GM21737 (cell line): ENCODE measurements at regions not wholly inside any gene's neighbourhood (a gene's known extent, or its start where the extent isn't known, plus 50 kb on each side); places are given as distances from the start of the nearest gene placed in this dataset.
A peak's percentile ranks its signal among the peaks of the same experiment; 100 is the strongest.
"Not testable (repeated sequence)": the region's sequence is repeated elsewhere in the genome, so short reads cannot be mapped to it uniquely, and the experiment has no call there.

Experiments
- ATAC-seq: cut with Tn5 transposase; IDR thresholded peaks from one replicate; pipeline ENCODE4 v1.9.1; 2021; ENCODE audit warnings: mild to moderate bottlenecking, moderate library complexity; ENCODE audit not compliant: unreplicated experiment

DNA sequence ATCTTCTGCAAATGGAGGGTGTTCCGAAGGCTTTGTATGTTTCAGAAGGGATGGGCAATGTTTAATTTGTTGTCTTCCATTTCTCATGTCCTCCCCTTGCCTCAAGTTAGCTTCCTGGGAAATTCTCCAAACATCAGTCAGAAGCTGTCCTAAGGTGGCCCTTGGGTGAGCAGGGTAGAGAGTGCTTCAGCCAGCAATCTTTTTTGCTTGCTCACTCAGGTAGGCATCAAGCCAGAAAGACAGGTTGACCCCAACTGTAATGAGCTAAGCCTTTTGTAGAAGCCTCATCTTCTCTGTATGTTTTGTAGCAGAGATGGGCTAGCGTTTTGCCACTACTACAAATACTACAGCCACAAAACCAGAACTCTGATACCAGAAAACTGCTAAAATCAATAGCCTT lies 321.5 kb upstream of the FAM78B start:
- ATAC-seq, result no peak

DNA sequence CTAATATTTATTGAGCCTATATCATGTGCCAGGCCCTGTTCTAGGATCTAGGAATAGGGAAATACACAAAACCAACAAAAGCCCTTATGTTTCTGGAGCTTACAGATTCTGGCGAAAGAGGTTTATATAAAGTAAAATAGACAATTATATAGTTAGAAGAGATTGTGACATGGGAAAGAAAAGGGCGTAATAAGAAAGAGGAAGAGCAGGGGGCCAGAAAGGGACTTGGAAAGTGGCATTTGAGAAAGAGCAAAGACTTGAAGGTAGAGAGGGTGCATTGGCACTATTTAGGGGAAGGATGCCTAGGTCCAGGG lies 322.5 kb upstream of the FAM78B start:
- ATAC-seq, result no peak

DNA sequence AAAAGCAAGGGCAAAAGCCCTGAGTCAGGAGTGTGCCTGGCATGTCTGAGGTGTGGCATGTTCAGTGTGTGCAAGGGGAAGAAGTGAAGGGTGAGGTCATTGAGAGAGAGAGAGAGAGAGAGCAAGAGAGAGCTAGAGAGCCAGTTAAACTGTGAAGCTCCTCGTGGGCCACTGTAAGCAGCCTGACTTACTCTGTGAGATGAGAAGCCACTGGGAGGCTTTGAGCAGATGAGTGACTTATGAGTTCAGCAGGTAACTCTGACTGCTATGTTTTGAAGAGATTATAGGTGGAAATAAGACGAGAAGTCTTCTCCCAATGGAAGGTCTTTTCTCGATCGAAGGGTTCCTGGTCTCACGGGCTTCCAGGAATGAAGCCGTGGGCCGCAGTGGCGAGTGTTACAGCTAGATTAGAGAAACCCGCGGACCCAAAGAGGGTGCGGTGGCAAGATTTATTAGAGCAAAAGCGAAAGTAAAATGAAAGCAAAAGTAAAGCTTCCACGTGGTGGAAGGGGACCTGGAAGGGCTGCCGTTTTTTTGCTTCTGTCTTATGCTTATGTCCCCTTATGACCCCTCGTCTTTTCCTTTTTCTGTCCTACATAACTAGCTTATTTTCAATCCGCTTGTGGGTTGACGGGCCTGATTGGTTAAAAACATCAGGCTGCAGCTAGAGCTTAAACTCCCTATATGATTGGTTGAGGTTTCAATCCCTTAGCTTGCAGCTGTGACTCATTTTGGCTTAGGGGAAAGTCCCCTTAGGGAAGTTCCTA lies 323.1 kb upstream of the FAM78B start:
- peak; percentile 84 for ATAC-seq

DNA sequence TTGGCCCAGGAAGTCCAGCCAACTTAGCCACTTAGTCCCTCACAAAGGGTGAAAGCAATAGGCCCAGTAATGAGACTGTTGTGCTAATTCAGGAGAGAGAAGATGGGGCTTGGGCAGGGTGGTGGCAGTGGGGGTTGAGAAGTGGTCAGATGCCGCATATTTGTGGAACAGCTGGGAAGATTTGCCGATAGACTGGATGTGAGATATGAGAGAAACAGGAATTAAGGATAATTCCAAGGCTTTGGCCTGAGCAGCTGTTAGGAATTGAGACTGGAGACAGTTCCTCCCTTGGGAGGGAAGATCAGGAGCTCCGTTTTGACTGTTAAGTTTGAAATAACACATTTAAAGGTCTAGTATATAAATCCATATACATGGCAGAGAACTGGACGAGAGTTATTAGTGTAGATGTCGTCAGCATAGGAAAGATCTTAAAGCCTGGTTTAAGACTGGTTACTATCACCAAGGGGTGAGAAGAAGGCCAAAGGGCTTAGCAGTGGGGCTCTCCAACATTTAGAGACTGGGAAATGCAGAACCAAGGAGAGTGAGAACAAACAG lies 323.7 kb upstream of the FAM78B start:
- ATAC-seq, result no peak

DNA sequence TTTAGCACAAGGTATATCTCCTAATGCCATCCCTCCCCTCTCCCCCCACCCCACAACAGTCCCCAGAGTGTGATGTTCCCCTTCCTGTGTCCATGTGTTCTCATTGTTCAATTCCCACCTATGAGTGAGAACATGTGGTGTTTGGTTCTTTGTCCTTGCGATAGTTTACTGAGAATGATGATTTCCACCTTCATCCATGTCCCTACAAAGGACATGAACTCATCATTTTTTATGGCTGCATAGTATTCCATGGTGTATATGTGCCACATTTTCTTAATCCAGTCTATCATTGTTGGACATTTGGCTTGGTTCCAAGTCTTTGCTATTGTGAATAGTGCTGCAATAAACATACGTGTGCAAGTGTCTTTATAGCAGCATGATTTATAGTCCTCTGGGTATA lies 327.0 kb upstream of the FAM78B start:
- not testable (repeated sequence) for ATAC-seq

DNA sequence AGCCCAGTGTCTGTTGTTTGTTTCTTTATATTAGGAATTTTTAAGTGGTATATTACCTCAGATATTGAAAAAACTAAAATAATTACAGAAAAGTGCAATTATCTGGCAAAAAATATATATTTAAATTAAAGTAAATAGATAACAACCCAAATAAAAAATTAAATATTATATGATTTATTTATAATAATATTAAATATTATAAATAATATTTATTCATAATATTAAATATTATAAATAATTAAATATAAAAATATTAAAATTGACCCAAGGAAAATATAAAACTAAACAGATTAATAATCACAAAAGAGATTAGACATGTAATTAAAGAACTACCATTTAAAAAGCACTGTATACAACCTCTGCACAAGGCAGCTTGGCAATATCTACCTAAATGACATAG lies 331.9 kb upstream of the POGK start:
- no peak for ATAC-seq

DNA sequence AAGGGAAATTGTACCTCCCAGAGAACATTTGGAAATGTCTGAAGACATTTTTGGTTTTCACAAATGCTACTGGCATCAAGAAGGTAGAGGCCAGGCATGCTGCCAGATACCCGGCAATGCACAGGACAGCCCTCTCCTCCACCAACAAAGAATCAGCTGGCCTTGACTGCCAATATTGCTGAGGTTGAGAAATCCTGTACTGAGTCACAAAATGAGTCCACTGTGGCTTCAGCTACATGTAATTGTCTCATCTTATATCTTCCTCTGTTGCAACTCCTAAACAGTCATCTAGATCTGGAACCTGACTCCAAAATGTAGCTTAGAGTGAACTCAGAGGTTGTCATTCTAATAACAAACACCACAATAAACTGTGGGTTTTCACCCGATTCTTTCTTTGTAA lies 327.5 kb upstream of the POGK start:
- no peak for ATAC-seq

DNA sequence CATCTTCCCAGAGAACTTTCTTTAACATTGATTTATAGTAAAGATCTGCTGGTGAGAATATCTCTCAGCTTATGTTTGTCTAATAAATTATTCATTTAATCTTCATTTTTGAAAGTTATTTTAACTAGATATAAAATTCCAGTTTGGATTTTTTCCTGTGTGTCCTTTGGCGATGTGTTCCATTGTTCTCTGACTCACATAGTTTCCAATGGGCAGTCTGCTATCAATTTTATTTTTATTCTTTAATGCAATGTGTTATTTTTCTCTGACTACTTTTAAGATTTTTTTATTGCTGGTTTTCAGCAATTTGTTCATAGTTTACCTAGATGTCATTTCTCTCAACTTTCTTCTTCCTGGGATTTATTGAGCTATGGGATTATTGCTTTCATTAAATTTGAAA lies 325.2 kb upstream of the POGK start:
- no peak for ATAC-seq

DNA sequence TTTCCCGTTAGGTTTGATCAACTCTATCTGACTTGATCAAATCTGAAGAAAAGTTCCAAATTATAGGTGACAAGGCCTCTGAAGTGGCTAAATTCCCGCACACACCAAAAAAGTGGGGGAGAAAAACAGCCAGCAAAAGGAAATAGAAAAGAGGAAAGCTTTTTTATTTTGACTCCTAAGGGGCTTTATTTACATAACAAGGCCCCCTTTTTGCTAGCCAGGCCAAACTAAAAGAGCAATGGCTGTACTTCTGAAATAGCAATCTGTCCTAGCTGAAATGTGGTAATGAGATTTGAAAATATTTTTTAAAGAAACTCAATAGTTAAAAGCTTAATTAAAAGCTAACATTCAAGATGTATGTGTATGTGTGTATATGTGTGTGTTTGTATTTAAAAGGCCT lies 311.5 kb upstream of the POGK start:
- no peak for ATAC-seq

DNA sequence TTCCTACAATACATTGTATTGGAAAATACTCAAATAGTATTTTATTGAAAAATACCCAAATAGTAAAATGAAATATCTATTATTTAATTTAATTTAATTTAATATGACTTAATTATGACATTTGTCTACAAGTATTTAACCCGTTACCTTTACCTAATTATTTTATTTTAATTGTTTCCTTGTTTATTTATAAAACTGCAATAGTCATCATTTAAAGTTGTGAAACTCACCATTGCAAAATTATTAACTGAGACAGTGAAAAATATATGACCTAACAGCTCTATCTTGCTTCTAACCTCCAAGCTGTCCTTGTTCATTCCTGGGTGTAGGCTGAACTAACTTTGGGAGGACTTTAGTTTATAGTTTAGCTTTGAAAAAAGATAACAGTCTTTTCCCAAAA lies 300.6 kb upstream of the POGK start:
- ATAC-seq, result no peak

DNA sequence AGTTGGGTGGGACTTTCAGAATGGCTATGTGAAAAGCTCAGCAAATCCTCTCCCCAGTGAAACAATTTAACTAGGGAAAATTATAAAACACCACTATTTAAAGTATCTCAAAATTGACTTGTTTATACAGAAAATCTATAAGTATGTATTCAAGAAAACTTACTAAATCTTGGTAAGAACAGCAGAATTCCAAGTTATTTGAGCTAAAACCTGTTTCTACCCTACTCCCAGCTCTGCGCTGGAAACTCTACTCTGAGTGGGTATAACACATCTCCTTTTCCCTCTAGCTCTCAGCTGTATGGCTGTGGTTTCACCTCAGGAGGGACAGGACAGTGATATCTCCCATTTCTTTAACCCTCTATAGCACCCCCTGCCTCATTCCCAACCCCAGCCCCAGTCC lies 295.2 kb upstream of the POGK start:
- ATAC-seq, result no peak

DNA sequence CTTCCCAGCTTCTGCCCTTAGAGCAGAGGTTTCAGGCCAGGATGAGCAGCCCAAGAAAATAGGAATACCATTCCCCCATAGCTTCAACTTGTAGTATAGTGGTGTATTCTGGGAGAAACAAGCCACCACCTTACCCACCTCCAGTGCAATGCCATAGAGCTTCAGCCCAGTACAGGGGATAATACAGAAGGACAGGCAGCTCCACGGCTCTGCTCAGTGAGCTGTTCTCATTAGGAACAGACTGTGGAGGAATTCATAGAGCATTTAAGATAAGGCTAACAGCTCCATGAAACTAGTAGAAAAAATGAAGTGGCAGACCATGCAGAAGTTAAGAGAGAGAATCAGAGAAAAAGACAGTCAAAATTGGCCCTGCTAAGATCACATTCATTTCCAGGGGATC lies 294.7 kb upstream of the POGK start:
- no peak for ATAC-seq

DNA sequence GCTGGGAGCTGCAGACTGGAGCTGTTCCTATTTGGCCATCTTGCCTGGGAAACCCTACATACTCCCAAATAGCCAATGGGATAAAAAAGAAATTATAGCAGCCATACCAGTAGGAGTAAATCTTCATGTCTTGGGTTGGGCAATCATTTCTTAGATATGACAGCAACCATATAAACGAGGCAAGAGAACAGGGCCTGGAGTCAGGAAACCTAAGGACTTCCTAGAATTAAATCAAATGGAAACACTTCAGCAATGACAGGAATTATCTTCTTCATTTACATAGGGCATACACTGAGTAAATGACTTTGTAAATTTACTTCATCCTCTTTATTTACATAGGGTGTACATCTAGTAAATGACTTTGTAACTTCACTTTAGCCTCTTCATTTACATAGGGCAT lies 286.6 kb upstream of the POGK start:
- no peak for ATAC-seq

DNA sequence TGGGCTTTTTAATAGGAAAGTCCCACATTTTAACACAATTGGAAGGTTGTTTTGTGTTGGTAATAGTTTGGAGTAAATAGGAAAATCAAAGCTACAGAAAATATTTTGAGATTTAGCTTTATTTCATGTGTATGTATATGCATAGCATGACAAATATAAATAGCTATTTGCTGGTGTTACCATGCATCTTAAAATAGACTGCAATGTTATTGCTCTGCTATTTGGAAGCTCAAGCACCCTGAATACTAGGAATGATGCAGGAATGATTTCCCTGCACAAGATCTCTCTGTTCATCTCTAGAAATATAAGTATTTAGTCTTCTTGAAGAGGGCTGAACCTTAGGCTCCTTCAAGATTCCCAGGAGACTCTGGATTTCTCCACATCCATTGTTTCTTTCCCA lies 268.3 kb upstream of the POGK start:
- no peak for ATAC-seq

DNA sequence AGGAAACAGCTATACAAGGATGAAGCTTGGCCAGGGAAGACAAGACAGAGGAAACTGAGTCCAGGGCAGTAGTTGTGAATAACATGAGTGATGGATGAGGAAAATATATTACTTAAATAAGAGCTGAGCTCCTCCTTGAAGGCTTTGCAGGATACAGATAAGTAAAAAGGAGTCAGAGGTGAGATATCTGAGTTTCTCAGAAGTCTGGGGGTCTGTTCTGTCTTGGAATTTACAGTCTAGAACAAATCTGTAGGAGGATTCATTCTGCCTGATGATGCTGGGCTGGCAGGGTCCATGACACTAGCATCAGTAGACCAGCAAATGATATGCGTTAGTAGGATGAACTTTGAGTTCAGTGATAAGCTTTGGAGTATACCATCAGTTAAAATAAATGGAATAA lies 266.1 kb upstream of the POGK start:
- no peak for ATAC-seq

DNA sequence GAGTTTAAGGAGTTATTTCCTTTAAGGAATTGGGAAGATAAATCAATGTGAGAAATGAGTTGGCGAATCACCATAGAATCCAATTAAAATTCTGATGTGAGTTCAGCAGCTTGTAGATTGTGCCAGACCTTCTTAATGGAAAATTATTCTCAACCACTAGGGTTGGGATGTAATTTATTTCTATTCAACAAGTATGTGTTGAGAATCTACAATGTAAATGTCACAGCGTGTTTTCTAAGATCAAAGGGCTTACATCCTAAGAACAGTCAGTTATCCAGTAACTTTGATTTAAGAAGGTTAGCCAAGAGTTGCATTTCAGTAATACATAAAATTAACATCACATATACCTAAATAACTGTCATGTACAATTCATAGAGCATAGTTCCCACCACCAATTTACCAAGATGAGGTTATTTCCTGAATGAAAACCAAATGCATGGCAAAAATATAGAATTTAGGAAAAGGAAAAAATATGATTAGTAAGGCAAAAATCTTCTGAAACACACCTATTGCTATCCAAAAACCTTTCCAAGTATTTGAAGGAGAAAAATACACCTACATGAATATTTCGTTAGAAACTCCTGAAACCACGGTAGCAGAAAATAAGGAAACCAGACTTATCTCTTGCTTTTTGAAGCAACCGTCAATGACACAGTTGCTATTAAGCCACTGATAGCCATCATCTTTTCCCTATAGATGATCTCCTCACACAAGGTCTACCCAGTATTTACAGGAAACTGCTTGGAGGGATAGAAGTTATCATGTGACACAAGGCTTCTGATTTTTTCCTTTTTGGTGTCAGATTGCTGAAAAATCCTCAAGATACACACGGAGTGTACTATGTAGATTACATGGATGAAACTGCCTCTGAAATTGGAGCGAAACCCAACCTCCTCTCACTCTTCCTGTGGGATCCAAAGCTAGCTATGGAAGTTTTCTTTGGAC lies 259.4 kb upstream of the POGK start:
- ATAC-seq, result no peak

DNA sequence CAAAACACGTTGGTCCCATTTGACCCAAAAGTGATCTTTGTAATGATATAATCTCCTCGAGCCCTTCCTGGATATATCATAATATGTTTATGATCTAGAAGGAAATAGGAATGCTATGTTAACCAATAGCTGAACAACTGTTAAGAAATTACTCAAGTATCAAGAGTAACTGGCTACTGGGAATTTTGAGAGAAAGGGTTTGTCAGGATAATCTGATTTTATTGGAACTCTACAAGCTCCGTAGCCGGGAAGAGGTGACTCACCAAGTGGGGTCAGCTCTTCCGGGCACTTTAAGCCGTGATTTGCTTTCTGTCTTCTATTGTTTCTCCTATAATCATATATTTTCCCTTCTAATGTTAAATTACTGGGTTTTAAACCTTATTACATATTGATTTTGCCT lies 250.5 kb upstream of the POGK start:
- no peak for ATAC-seq

DNA sequence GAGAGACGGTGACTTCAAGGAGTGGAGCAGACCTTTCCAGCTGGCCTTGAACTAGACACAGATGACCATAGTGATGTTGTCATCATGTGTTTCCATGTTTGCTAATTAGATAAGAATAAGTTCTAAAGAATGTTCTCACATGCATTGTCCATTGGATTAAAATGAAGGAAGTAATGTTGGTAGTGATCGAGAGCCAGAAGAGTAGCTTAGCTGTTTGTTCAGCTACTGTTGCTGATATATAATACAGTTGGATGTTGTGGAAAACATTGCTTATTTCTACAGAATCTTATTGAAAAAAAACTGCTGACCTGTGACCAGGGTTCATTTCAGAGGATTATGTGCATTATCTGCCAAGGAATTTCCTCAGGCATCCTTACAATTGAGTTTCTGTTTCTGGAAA lies 249.1 kb upstream of the POGK start:
- ATAC-seq, result no peak

DNA sequence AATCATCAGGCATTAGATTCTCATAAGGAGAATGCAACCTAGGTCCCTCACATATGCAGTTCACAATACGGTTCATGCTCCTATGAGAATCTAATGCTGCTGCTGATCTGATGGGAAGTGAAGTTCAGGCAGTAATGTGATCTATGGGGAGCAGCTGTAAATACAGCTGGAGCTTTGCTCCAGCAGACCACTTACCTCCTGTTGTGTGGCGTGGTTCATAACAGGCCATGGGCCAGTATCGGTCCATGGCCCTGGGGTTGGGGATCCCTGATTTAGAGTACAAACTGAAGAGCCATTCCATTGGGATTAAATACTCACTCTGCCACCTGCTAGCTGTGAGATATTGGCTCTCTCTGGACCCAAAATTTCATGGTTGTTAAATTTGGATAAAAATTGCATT lies 244.6 kb upstream of the POGK start:
- no peak for ATAC-seq

DNA sequence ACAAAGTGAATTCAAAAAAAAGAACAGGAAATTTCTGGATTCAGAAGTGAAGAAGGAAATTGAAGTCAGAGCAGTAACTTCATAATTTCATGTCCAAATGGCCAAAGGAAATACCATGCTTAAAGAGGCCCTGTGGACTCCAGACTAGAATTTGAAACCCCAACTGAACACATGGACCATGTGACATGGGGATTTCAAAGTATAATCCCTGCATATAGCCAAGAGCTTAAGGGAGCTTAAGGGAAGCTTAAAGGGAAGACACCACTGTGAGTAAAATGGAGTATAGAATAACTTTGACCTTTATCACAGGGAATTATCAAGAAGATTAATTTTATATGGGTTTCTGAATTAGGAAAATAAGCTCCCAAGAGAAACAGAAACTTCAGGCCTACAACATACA lies 241.8 kb upstream of the POGK start:
- ATAC-seq, result no peak

DNA sequence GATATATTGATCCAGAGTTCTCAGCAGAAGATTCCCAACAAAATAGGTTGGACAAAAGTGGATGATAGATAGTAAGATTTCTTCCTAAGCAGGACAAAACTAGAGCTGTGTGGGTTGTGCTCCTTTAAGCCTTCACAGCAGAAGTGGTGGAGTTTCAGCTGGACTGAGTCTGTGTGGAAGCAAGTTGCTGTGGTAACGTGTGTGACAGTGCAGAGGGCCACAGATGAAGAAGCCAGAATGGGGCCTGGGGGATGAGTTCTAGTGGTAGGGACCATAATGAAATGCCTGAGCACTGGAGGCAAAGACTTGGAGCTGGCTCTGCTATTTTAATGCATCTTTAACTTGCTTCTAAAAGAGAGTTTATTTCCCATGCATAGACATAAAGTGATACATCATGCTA lies 238.7 kb upstream of the POGK start:
- ATAC-seq, result no peak

DNA sequence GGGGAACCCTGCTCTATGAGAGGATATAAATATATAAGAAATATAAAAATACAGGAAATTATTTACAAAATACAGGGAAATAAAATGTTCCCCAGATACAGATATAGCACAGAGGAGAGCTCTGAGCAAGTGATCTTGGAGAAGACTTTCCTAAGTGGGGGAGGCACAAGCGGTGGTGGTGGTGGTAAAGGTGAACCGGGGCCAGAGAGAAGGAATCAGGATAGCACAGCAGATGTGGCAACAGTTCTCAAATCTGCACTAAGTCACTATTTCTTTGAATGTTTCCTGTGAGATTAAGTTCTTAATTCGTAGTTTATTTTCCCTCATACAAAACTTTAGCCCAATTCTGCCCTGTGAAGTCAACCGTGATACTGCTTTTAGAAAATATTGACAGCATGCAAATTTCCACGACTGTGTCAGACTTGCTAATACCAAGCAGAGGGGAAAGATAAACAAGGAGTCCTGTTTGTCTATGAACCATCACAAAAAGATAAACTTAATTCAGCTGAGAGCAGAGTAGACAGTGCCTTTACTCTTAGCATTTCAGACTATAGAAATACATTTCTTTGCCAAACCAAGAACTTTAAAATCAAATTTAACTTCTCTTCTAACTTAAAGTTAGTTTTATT lies 237.5 kb upstream of the POGK start:
- ATAC-seq, result no peak
